ENCODE measurements at regions not wholly inside any gene's neighbourhood (a gene's known extent, or its start where the extent isn't known, plus 50 kb on each side); places are given as distances from the start of the nearest gene placed in this dataset.

GRCh38 chr6:166754218-166755030, 127.4 kb upstream of the RPS6KA2 start:
- H3K4me1 ChIP-seq (ENCODE audit: control insufficient read depth, insufficient read depth, low read length), result peaks cover 14% of the 10 kb centered on the region
- H3K4me2 ChIP-seq (ENCODE audit: low read length), result no peak overlapping the region
- H3K9ac ChIP-seq (ENCODE audit: low read depth, low read length), result no peak overlapping the region
- peaks cover 32% of the 10 kb centered on the region for H3K27me3 ChIP-seq (ENCODE audit: control insufficient read depth, insufficient read depth, low read length)
- no peaks in the 10 kb centered on the region for H3K9me3 ChIP-seq (replicated peaks; ENCODE audit: low read length)
- H3K4me3 ChIP-seq (ENCODE audit: low read length), result no peak overlapping the region
- no peaks in the 10 kb centered on the region for H3K36me3 ChIP-seq (ENCODE audit: insufficient read depth, low read length)

DNA sequence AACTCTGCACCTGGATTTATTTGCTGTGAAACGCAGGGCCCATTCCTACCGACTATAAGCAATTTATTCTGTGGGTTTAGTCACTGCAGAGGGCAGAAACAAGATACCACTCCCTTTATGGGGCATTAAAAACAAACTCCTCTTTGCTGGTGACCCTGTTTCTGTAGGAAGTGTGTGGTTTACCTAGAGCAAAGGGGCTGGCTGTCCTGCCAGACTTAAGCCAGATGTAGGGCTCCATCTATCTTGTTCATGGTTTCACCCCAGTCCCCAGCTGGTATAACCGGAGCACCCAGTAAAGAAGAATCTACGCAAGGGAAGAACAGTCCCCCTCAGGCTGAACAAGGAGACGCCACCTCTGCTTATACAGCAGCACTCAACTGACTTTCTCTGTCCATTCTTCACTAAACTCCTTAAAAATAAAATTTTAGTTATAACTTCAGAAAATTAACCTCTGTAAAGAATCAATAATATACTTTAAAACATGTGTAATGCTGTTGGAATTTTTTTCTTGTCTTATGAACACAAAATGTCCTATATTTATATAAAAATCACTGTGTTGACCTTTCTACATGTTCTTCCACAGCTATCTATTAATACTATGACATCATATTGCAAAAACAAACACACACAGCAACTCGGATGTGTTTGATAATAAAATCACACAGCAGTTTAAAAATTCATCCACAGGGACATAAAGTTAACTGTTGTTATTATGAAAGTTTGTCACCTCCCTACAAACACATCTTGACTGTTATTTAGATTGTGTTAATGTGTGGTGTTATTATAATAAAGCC, 126.1 kb upstream of the RPS6KA2 start:
- no peaks in the 10 kb centered on the region for H3K36me3 ChIP-seq (ENCODE audit: insufficient read depth, low read length)
- H3K27me3 ChIP-seq (ENCODE audit: control insufficient read depth, insufficient read depth, low read length), result peaks cover 19% of the 10 kb centered on the region
- no peak overlapping the region for H3K9ac ChIP-seq (ENCODE audit: low read depth, low read length)

GRCh38 chr6:166752097-166752496, 125.0 kb upstream of the RPS6KA2 start:
- no peak overlapping the region for H3K4me3 ChIP-seq (ENCODE audit: low read length)
- no peaks in the 10 kb centered on the region for H3K36me3 ChIP-seq (ENCODE audit: insufficient read depth, low read length)
- H3K9ac ChIP-seq (ENCODE audit: low read depth, low read length), result no peak overlapping the region
- H3K4me1 ChIP-seq (ENCODE audit: control insufficient read depth, insufficient read depth, low read length), result peaks cover 20% of the 10 kb centered on the region
- no peak overlapping the region for H3K4me2 ChIP-seq (ENCODE audit: low read length)
- H3K27me3 ChIP-seq (ENCODE audit: control insufficient read depth, insufficient read depth, low read length), result peaks cover 9% of the 10 kb centered on the region
- no peaks in the 10 kb centered on the region for H3K9me3 ChIP-seq (replicated peaks; ENCODE audit: low read length)

More for the DNA sequence above, 126.1 kb upstream of the RPS6KA2 start:
- H3K4me2 ChIP-seq (ENCODE audit: low read length), result no peak overlapping the region
- no peaks in the 10 kb centered on the region for H3K9me3 ChIP-seq (replicated peaks; ENCODE audit: low read length)
- H3K4me1 ChIP-seq (ENCODE audit: control insufficient read depth, insufficient read depth, low read length), result peaks cover 15% of the 10 kb centered on the region
- H3K4me3 ChIP-seq (ENCODE audit: low read length), result no peak overlapping the region

DNA sequence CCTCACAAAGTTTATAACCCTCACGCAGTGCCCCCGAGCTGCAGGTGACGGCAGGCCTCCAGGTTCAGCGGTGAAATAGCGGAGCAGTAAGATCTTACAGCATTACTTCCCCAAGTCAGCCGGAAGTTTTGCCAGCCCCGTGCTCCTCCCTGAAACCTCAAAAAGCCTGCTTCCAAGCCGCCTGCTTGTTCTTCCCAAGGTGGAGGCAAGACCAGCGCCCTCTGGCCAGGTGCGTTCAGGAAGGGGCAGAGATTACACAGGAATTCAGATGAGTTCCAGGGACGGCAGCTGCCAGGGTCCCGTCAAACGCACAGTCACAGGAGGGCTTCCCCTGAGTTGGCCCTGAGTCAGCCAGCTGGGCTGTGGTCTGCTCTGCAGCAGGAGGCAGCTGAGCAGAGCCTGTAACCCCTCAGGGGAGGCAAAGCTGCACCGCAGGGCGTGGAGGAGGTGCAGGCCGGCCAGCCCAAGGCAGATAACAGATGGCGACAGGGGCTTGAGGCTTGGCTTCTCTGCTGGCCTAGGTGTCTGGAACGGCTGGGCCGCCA, 124.1 kb upstream of the RPS6KA2 start:
- H3K27me3 ChIP-seq (ENCODE audit: control insufficient read depth, insufficient read depth, low read length), result peaks cover 5% of the 10 kb centered on the region
- no peaks in the 10 kb centered on the region for H3K36me3 ChIP-seq (ENCODE audit: insufficient read depth, low read length)
- H3K4me2 ChIP-seq (ENCODE audit: low read length), result no peak overlapping the region
- no peaks in the 10 kb centered on the region for H3K9me3 ChIP-seq (replicated peaks; ENCODE audit: low read length)
- H3K4me3 ChIP-seq (ENCODE audit: low read length), result no peak overlapping the region
- no peak overlapping the region for H3K9ac ChIP-seq (ENCODE audit: low read depth, low read length)
- H3K4me1 ChIP-seq (ENCODE audit: control insufficient read depth, insufficient read depth, low read length), result peaks cover 20% of the 10 kb centered on the region

DNA sequence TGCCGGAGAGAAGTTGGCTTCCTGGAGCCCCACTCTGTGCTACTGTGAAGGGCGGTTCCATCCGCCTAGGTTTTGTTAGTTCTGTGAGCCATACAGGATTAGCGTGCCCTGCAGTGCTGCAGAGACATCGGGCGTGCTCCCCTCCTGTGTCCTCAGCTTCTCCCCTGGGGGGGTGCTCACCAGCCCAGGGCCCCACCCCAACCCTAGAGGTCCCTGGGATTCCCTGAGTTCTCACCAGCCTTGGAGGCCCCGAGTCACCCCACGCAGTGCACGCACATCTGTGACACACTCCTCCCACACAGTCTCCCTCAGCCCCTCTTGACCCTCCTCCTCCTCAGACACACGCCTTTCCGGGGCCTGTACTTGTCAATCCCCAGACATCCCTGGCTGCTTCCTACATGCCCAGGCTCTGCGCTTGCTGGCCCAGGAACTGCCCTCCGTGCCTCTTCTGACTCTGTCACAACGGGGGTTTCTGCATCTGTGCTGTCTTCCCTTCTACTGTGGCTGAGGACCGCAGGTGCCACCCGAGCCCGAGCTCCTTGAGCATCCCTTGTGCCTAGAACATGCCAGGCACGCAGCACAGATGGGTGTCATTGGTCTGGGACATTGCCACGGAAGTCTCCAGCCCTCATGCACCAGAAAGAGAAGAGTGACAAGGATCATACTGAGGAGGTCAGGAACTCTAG, 123.2 kb upstream of the RPS6KA2 start:
- H3K9ac ChIP-seq (ENCODE audit: low read depth, low read length), result no peak overlapping the region
- no peaks in the 10 kb centered on the region for H3K9me3 ChIP-seq (replicated peaks; ENCODE audit: low read length)
- H3K36me3 ChIP-seq (ENCODE audit: insufficient read depth, low read length), result no peaks in the 10 kb centered on the region
- H3K4me1 ChIP-seq (ENCODE audit: control insufficient read depth, insufficient read depth, low read length), result peaks cover 20% of the 10 kb centered on the region
- no peak overlapping the region for H3K4me2 ChIP-seq (ENCODE audit: low read length)
- H3K4me3 ChIP-seq (ENCODE audit: low read length), result no peak overlapping the region
- H3K27me3 ChIP-seq (ENCODE audit: control insufficient read depth, insufficient read depth, low read length), result peaks cover 5% of the 10 kb centered on the region

GRCh38 chr6:166749666-166750065, 122.6 kb upstream of the RPS6KA2 start:
- Histone ChIP-seq H3K9ac (ENCODE audit: low read depth, low read length) (no peak overlapping the region), H3K4me1 (ENCODE audit: control insufficient read depth, insufficient read depth, low read length) (peaks cover 20% of the 10 kb centered on the region), H3K27me3 (ENCODE audit: control insufficient read depth, insufficient read depth, low read length) (peaks cover 3% of the 10 kb centered on the region), H3K36me3 (ENCODE audit: insufficient read depth, low read length) (no peaks in the 10 kb centered on the region), H3K4me2 (ENCODE audit: low read length) (no peak overlapping the region), H3K9me3 (replicated peaks; ENCODE audit: low read length) (no peaks in the 10 kb centered on the region), H3K4me3 (ENCODE audit: low read length) (no peak overlapping the region)

DNA sequence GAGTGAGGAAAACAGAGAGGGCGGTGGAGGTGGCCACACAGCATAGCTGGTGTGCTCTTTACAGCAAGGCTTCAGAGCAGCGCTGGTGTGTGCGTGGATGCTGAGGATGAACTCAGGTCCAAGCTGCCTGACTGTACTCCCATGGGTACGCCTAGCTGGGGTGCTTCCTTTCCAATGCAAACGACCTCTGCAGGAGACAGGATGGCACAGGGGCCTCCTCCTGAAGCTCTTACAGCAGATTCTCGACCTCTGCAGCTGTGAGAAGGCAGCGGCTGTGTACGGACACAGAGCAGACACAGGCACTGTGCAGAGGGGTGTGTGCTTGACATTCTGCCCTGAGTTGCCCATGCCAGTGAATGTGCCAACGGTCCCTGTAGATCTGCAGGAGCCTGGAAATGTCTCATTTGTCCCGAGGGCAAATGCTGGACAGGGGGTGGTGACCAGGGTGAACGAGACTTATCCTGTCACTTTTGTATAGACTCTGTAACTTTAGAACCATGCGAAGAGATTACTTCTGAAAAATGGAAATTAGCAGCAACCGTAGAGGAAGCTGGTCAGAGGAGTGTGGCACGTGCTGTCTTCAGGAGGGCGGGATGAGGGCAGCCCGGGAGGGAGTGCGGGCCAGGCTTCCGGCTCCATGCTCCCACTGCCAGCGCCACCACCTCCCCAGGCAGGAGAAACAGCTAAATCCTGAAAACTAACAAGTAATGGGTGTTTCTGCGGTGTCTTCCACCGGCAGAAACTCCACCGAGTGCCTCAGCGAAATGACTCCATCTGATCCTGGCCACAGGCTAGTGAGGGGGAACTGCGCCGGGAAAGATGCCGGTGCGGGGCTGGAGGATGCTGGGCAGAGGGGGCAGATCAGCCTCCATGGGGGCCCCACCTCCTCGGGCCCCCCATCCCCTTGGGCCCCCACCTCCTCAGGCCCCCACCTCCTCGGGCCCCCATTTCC, 120.9 kb upstream of the RPS6KA2 start:
- peak overlapping the region; percentile 61 for H3K4me2 ChIP-seq (ENCODE audit: low read length)
- peaks cover 2% of the 10 kb centered on the region for H3K27me3 ChIP-seq (ENCODE audit: control insufficient read depth, insufficient read depth, low read length)
- H3K4me1 ChIP-seq (ENCODE audit: control insufficient read depth, insufficient read depth, low read length), result peaks cover 18% of the 10 kb centered on the region
- H3K4me3 ChIP-seq (ENCODE audit: low read length), result peak overlapping the region; percentile 12
- H3K36me3 ChIP-seq (ENCODE audit: insufficient read depth, low read length), result no peaks in the 10 kb centered on the region
- H3K9me3 ChIP-seq (replicated peaks; ENCODE audit: low read length), result no peaks in the 10 kb centered on the region
- H3K9ac ChIP-seq (ENCODE audit: low read depth, low read length), result no peak overlapping the region

GRCh38 chr6:166745801-166746668, 119.0 kb upstream of the RPS6KA2 start:
- H3K4me2 ChIP-seq (ENCODE audit: low read length), result no peak overlapping the region
- H3K36me3 ChIP-seq (ENCODE audit: insufficient read depth, low read length), result no peaks in the 10 kb centered on the region
- no peaks in the 10 kb centered on the region for H3K9me3 ChIP-seq (replicated peaks; ENCODE audit: low read length)
- no peak overlapping the region for H3K4me3 ChIP-seq (ENCODE audit: low read length)
- peaks cover 12% of the 10 kb centered on the region for H3K4me1 ChIP-seq (ENCODE audit: control insufficient read depth, insufficient read depth, low read length)
- H3K9ac ChIP-seq (ENCODE audit: low read depth, low read length), result no peak overlapping the region
- H3K27me3 ChIP-seq (ENCODE audit: control insufficient read depth, insufficient read depth, low read length), result no peaks in the 10 kb centered on the region

DNA sequence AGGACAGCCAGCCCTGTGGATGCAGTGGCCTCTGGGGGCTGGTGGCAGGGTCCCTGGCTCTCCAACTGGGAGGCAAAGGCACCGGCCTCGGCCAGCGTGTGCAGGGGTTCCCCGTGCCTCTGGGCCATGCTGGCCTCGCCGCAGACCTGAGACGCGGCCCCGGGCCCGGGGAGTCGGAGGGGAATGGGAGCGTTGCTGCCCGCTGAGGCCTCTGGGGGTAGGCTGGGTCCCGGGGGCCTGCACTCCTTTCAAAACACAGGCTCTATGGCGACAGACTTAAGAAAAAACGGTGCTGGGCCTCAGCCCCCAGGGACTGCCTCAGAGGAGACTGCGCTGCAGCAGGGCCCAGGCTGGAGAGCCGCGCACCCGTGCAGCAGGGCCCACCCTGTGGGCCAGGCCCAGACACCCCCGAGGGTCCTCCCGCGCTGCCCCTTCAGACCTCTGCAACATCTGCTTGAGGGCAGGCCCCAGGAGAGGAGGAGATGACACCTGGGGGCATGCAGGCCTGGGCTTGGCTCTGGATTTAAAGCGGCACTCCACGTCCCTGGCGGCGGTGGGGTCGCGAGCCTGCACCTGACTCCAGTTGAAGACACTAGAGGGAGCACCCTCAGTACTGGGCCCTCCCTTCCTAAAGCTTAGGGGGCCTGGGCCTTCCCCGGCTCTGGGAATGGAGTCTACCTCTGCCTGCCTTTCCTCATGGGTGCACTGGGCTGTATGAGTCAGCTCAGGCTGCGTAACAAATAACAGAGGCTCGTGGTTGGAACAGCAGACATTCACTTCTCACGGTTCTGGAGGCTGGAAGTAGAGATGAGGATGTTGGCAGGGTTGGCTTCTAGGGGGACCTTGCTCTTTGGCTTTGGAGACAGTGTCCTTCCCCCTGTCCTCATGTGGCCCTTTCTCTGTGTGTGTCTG, 117.4 kb upstream of the RPS6KA2 start:
- Histone ChIP-seq H3K9ac (ENCODE audit: low read depth, low read length) (no peak overlapping the region), H3K27me3 (ENCODE audit: control insufficient read depth, insufficient read depth, low read length) (no peaks in the 10 kb centered on the region), H3K4me3 (ENCODE audit: low read length) (no peak overlapping the region), H3K4me2 (ENCODE audit: low read length) (no peak overlapping the region), H3K4me1 (ENCODE audit: control insufficient read depth, insufficient read depth, low read length) (peaks cover 21% of the 10 kb centered on the region), H3K36me3 (ENCODE audit: insufficient read depth, low read length) (no peaks in the 10 kb centered on the region), H3K9me3 (replicated peaks; ENCODE audit: low read length) (no peaks in the 10 kb centered on the region)
